HepG2 (cell line): ENCODE measurements at regions not wholly inside any gene's neighbourhood (a gene's known extent, or its start where the extent isn't known, plus 50 kb on each side); places are given as distances from the start of the nearest gene placed in this dataset.
"Not testable (repeated sequence)": the region's sequence is repeated elsewhere in the genome, so short reads cannot be mapped to it uniquely, and the experiment has no call there.

Experiments used
- ATAC-seq: fragments of 200-7000 bp; cut with Tn5 transposase; 3 replicates; pipeline ENCODE4 v1.9.1; 2020; ENCODE audit warnings: mild to moderate bottlenecking, moderate library complexity
- BruUV-seq: library from RNA; stranded (reverse); fragments of 400-500 nt; replicated peaks from 2 replicates; lab custom pipeline; 2021; lab: Mats Ljungman, UMichigan
- CTCF ChIA-PET: fragments of 300-600 bp; formaldehyde crosslinking; extraction: SDS; loops from one replicate; lab custom pipeline; 2021; ENCODE audit warnings: low total read pairs, inconsistent platforms, low intra/inter-chr PET ratio; lab: Yijun Ruan, JAX
- POLR2A ChIA-PET: fragments of 350-600 bp; sonication (Branson Sonifier 250); formaldehyde crosslinking; loops from one replicate; lab custom pipeline; 2020; ENCODE audit warnings: antibody characterized with exemption, inconsistent platforms; lab: Yijun Ruan, JAX
- DNase-seq: peaks from one replicate; pipeline ENCODE4 v3.0.0-alpha.2; 2015; ENCODE audit warnings: low spot score
- FAIRE-seq: peaks from 3 replicates; lab custom pipeline; 2011; peaks lifted over from hg19 to GRCh38; lab: Jason Lieb, UNC
- H2AFZ ChIP-seq: one replicate; pipeline ENCODE4 v1.6.1; 2011; ENCODE audit warnings: low read length, inconsistent platforms
- H3K27ac ChIP-seq: fragments of 300-600 bp; 3 replicates; pipeline ENCODE4 v1.8.0; 2011; ENCODE audit warnings: mixed run types, mild to moderate bottlenecking, mixed read lengths, low read length, inconsistent platforms; ENCODE audit not compliant: insufficient read depth; ENCODE audit errors: extremely low read length
- H3K27me3 ChIP-seq, 2 experiments: fragments of 200-600 bp in 1 of 2; 2 replicates in 1 of 2; 3 replicates in 1 of 2; pipeline versions ENCODE4 v1.6.0 to v1.8.0; 2011; ENCODE audit warnings: low read length in 2 of 2, mild to moderate bottlenecking in 2 of 2, moderate library complexity in 2 of 2, inconsistent platforms in 1 of 2; ENCODE audit not compliant: insufficient read depth in 2 of 2, control insufficient read depth in 1 of 2
- H3K36me3 ChIP-seq, 2 experiments: fragments of 200-600 bp in 1 of 2; replicated peaks in 1 of 2; 2 replicates in 1 of 2; 3 replicates in 1 of 2; pipeline versions ENCODE4 v1.5.1 to v1.8.0; 2011; ENCODE audit warnings: low read length in 2 of 2, inconsistent platforms in 1 of 2; ENCODE audit not compliant: insufficient read depth in 2 of 2, control insufficient read depth in 1 of 2
- H3K4me1 ChIP-seq: 2 replicates; pipeline ENCODE4 v1.5.1; 2012; ENCODE audit warnings: low read length, inconsistent platforms; ENCODE audit not compliant: insufficient read depth
- H3K4me2 ChIP-seq: 2 replicates; pipeline ENCODE4 v1.6.0; 2011; ENCODE audit warnings: low read depth, low read length, inconsistent platforms
- H3K4me3 ChIP-seq, 3 experiments: fragments of 200-600 bp in 1 of 3; sonication (generic), shearing (Covaris generic) in 1 of 3; replicated peaks in 1 of 3; 2 replicates each; pipeline ENCODE4 v1.5.1; 2011 to 2016; ENCODE audit warnings: low read length in 3 of 3, inconsistent platforms in 2 of 3, low read depth in 2 of 3, mild to moderate bottlenecking in 2 of 3, control low read depth in 1 of 3, mixed read lengths in 1 of 3; ENCODE audit not compliant: insufficient read depth in 1 of 3
- H3K79me2 ChIP-seq: one replicate; pipeline ENCODE4 v1.6.1; 2011; ENCODE audit warnings: low read length, inconsistent platforms; ENCODE audit not compliant: insufficient read depth
- H3K9ac ChIP-seq: 2 replicates; pipeline ENCODE4 v1.6.0; 2011; ENCODE audit warnings: mild to moderate bottlenecking, low read depth, low read length, inconsistent platforms; ENCODE audit not compliant: insufficient read depth
- H3K9me3 ChIP-seq: 2 replicates; pipeline ENCODE4 v1.5.1; 2012; ENCODE audit warnings: mild to moderate bottlenecking, low read length
- H4K20me1 ChIP-seq: 2 replicates; pipeline ENCODE4 v1.6.0; 2011; ENCODE audit warnings: inconsistent platforms, mild to moderate bottlenecking, low read length, moderate library complexity; ENCODE audit not compliant: insufficient read depth
- AGO2 ChIP-seq: fragments of 200-400 bp; formaldehyde crosslinking; optimal IDR thresholded peaks from 2 replicates; pipeline ENCODE3; 2017; ENCODE audit warnings: mild to moderate bottlenecking, low read depth, low read length, moderate library complexity
- ARID2 ChIP-seq: sonication (generic); formaldehyde crosslinking; IDR thresholded peaks from 2 replicates; pipeline ENCODE4 v1.8.1; 2022; ENCODE audit warnings: mild to moderate bottlenecking, missing genetic modification reagents, borderline replicate concordance
- ASH2L ChIP-seq: fragments of 300-600, 200-600 bp; sonication (generic); IDR thresholded peaks from 2 replicates; pipeline ENCODE4 v1.7.0; 2017; ENCODE audit warnings: low read depth, mild to moderate bottlenecking, moderate library complexity, mixed read lengths, low read length; ENCODE audit not compliant: insufficient read length
- BRCA1 ChIP-seq: sonication (generic); formaldehyde crosslinking; IDR thresholded peaks from 2 replicates; pipeline ENCODE4 v1.4.0; 2020; ENCODE audit warnings: missing genetic modification reagents
- HOXA7 ChIP-seq: sonication (generic); formaldehyde crosslinking; IDR thresholded peaks from 2 replicates; pipeline ENCODE4 v1.8.1; 2022; ENCODE audit warnings: mild to moderate bottlenecking, missing genetic modification reagents, moderate library complexity
- MAFF ChIP-seq: IDR thresholded peaks from 2 replicates; pipeline ENCODE4 v1.6.1; 2011; ENCODE audit warnings: low read depth, low read length, improper control_type of control experiment
- MAFK ChIP-seq, 2 experiments: IDR thresholded peaks in 1 of 2; conservative IDR thresholded peaks in 1 of 2; 2 replicates each; pipeline ENCODE4 v1.6.1; 2011; ENCODE audit warnings: improper control_type of control experiment in 2 of 2, low read length in 2 of 2
- MBD4 ChIP-seq: IDR thresholded peaks from 2 replicates; pipeline ENCODE4 v1.6.1; 2012; ENCODE audit warnings: low read length, inconsistent platforms, borderline replicate concordance
- SOX6 ChIP-seq, 2 experiments: fragments of 450-650 bp in 1 of 2; sonication (generic) in 1 of 2; formaldehyde crosslinking in 1 of 2; IDR thresholded peaks; 2 replicates each; pipeline versions ENCODE4 v1.4.0 to v1.6.1; 2017 to 2020; ENCODE audit warnings: antibody characterized with exemption in 1 of 2, mild to moderate bottlenecking in 1 of 2, missing genetic modification reagents in 1 of 2
- TEAD3 ChIP-seq: optimal IDR thresholded peaks from 2 replicates; pipeline ENCODE3; 2016; ENCODE audit warnings: borderline replicate concordance
- ZNF549 ChIP-seq: sonication (generic); formaldehyde crosslinking; IDR thresholded peaks from 2 replicates; pipeline ENCODE4 v1.5.0; 2020; ENCODE audit warnings: missing genetic modification reagents
- WGBS: methylation state at CpG from one replicate; pipeline ENCODE4 v1.1.6; 2017; ENCODE audit warnings: low lambda C conversion rate; 5-methylcytosine and 5-hydroxymethylcytosine counted together
- in situ Hi-C: cut with HindIII; loops from 2 replicates; pipeline ENCODE4 v1.10.0; 2017; ENCODE audit warnings: low pct_unique_long_range_greater_than_20kb; ENCODE audit not compliant: extremely low pct_ligation_motif_present
- intact Hi-C: fragments of 100-400 bp; cut with micrococcal nuclease; formaldehyde crosslinking; loops from one replicate; pipeline ENCODE4 v1.10.0; 2022; ENCODE audit not compliant: unreplicated experiment

DNA sequence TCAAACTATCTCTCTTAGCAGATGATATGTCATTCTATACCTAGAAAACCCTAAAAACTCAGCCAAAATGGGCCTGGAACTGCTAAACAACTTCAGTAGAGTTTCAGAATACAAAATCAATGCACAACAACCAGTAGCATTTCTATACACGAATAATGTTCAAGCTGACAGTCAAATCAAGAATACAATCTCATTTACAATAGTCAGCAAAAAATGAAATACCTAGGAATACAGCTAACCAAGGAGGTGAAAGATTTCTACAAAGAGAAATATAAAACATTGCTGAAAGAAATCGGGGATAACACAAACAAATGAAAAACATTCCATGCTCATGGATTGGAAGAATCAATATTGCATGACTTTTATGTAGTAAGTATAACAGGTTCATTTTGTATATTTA lies 804.8 kb downstream of the SLITRK1 start:
- no peak overlapping the region for H3K4me2 ChIP-seq
- WGBS: 2% methylated on average over 2 of the region's 2 CpGs
- H3K79me2 ChIP-seq: no peaks in the 10 kb centered on the region
- POLR2A ChIA-PET: no interaction called here
- BruUV-seq: no TSS peak
- H3K4me3 ChIP-seq: no peak overlapping the region
- H3K4me1 ChIP-seq: no peaks in the 10 kb centered on the region
- CTCF ChIA-PET: no interaction called here
- H3K9me3 ChIP-seq: peaks cover 30% of the 10 kb centered on the region
- H2AFZ ChIP-seq: no peak overlapping the region
- H3K27me3 ChIP-seq: no peaks in the 10 kb centered on the region
- no peak overlapping the region for H3K27ac ChIP-seq
- ATAC-seq: no peak
- no peaks in the 10 kb centered on the region for H3K36me3 ChIP-seq
- in situ Hi-C loops: no loop called here
- DNase-seq: no peak
- FAIRE-seq: no peak
- intact Hi-C loops: no loop called here
- H4K20me1 ChIP-seq: no peaks in the 10 kb centered on the region
- TF ChIP-seq MBD4 (no peak), MAFF (peak; percentile 72), SOX6 (IDR thresholded peaks at IDR 0.05) (no peak), SOX6 (CRISPR knock-in tag; IDR thresholded peaks at IDR 0.05) (no peak), BRCA1 (no peak), ASH2L (no peak), ZNF549 (no peak), MAFK (conservative IDR thresholded peaks at IDR 0.05 in 1 of 2, IDR thresholded peaks at IDR 0.05 in 1 of 2; ENCODE audit: low read length in 2 of 2) (peak; percentile 54 to 85; a peak in 3 of 4 replicates), ARID2 (CRISPR knock-in tag) (no peak), HOXA7 (CRISPR knock-in tag) (no peak), TEAD3 (CRISPR knock-in tag) (no peak), AGO2 (no peak)
- H3K9ac ChIP-seq: no peak overlapping the region

DNA sequence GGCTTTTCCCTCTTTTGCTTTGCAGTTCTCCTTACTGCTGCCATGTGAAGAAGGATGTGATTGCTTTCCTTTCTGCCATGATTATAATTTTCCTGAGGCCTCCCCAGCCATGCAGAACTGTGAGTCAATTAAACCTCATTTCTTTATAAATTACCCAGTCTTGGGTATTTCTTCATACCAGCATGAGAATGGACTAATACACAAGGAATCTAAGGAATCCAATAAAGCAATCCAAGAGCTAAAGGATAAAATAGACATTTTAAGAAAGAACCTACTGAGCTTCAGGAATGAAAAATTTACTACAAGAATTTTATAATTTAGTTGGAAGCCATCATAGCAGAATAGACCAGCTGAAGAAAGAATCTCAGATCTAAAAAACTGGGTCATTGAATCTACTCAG lies 808.3 kb downstream of the SLITRK1 start:
- intact Hi-C loops, H4K20me1 ChIP-seq, H3K36me3 ChIP-seq, BruUV-seq, H3K9ac ChIP-seq, H3K4me1 ChIP-seq, H2AFZ ChIP-seq, H3K4me3 ChIP-seq, ATAC-seq, FAIRE-seq, H3K4me2 ChIP-seq, DNase-seq, CTCF ChIA-PET, H3K27ac ChIP-seq, H3K27me3 ChIP-seq, in situ Hi-C loops, POLR2A ChIA-PET, H3K79me2 ChIP-seq: not testable (repeated sequence)
- H3K9me3 ChIP-seq: peaks cover 42% of the 10 kb centered on the region
